Osteocyte (in vitro differentiated cells): ENCODE measurements at regions not wholly inside any gene's neighbourhood (a gene's known extent, or its start where the extent isn't known, plus 50 kb on each side); places are given as distances from the start of the nearest gene placed in this dataset.

Experiments used
- DNase-seq: peaks from one replicate; pipeline ENCODE4 v3.0.0; 2021; ENCODE audit warnings: mixed read lengths; ENCODE audit not compliant: unreplicated experiment; ENCODE audit errors: extremely low spot score
- H3K27ac Mint-ChIP-seq: one replicate; pipeline ENCODE4 v1.8.0; 2021; ENCODE audit warnings: mild to moderate bottlenecking, mixed read lengths; ENCODE audit not compliant: unreplicated experiment
- H3K27me3 Mint-ChIP-seq: one replicate; pipeline ENCODE4 v1.8.0; 2021; ENCODE audit warnings: mixed read lengths; ENCODE audit not compliant: unreplicated experiment
- H3K36me3 Mint-ChIP-seq: one replicate; pipeline ENCODE4 v1.8.0; 2021; ENCODE audit warnings: mixed read lengths; ENCODE audit not compliant: unreplicated experiment
- H3K4me1 Mint-ChIP-seq: one replicate; pipeline ENCODE4 v1.8.0; 2021; ENCODE audit warnings: mixed read lengths; ENCODE audit not compliant: unreplicated experiment
- H3K4me3 Mint-ChIP-seq: one replicate; pipeline ENCODE4 v1.8.0; 2021; ENCODE audit warnings: mild to moderate bottlenecking, moderate library complexity, mixed read lengths; ENCODE audit not compliant: unreplicated experiment
- H3K9me3 Mint-ChIP-seq: one replicate; pipeline ENCODE4 v1.8.0; 2021; ENCODE audit warnings: mixed read lengths; ENCODE audit not compliant: unreplicated experiment
- CTCF ChIP-seq: fragments of 200-600 bp; sonication (generic); IDR thresholded peaks from 2 replicates; pipeline ENCODE4 v1.5.0; 2021; ENCODE audit warnings: antibody characterized with exemption, mild to moderate bottlenecking, moderate library complexity

GRCh38 chr11:92838759-92839310, 130.6 kb upstream of the MTNR1B start:
- peaks cover 25% of the 10 kb centered on the region for H3K4me1 Mint-ChIP-seq
- H3K4me3 Mint-ChIP-seq, result peak overlapping the region; percentile 7
- no peak for DNase-seq
- H3K27me3 Mint-ChIP-seq, result no peaks in the 10 kb centered on the region
- peak overlapping the region; percentile 5 for H3K27ac Mint-ChIP-seq
- H3K9me3 Mint-ChIP-seq, result no peaks in the 10 kb centered on the region
- TF ChIP-seq CTCF, result no peak
- no peaks in the 10 kb centered on the region for H3K36me3 Mint-ChIP-seq

GRCh38 chr11:92839450-92839849, 130.0 kb upstream of the MTNR1B start:
- Mint-ChIP-seq H3K36me3 (no peaks in the 10 kb centered on the region), H3K9me3 (no peaks in the 10 kb centered on the region), H3K27me3 (no peaks in the 10 kb centered on the region), H3K27ac (no peak overlapping the region), H3K4me1 (peaks cover 21% of the 10 kb centered on the region), H3K4me3 (no peak overlapping the region)
- no peak for DNase-seq
- no peak for TF ChIP-seq CTCF

GRCh38 chr11:92841719-92842118, 127.7 kb upstream of the MTNR1B start:
- Mint-ChIP-seq H3K9me3 (no peaks in the 10 kb centered on the region), H3K4me1 (peaks cover 23% of the 10 kb centered on the region), H3K27ac (no peak overlapping the region), H3K36me3 (no peaks in the 10 kb centered on the region), H3K27me3 (no peaks in the 10 kb centered on the region), H3K4me3 (no peak overlapping the region)
- no peak for DNase-seq
- no peak for TF ChIP-seq CTCF

- no peak overlapping the region for H3K4me3 Mint-ChIP-seq
- H3K9me3 Mint-ChIP-seq, result no peaks in the 10 kb centered on the region
- no peak for TF ChIP-seq CTCF
- H3K4me1 Mint-ChIP-seq, result peaks cover 20% of the 10 kb centered on the region
- H3K36me3 Mint-ChIP-seq, result no peaks in the 10 kb centered on the region
- no peak overlapping the region for H3K27ac Mint-ChIP-seq
- no peaks in the 10 kb centered on the region for H3K27me3 Mint-ChIP-seq
- no peak for DNase-seq
Measured at GRCh38 chr11:92843455-92843854, 126.0 kb upstream of the MTNR1B start.

DNA sequence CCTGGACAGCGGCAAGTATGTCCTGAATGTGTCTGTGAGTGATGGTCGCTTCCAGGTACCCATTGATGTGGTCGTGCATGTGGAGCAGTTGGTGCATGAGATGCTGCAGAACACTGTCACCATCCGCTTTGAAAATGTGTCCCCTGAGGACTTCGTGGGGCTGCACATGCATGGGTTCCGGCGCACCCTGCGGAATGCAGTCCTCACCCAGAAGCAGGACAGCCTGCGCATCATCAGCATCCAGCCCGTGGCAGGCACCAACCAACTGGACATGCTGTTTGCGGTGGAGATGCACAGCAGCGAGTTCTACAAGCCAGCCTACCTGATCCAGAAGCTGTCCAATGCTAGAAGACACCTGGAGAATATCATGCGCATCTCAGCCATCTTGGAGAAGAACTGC, 125.3 kb upstream of the MTNR1B start:
- Mint-ChIP-seq H3K36me3 (no peaks in the 10 kb centered on the region), H3K4me3 (no peak overlapping the region), H3K27ac (no peak overlapping the region), H3K4me1 (peaks cover 12% of the 10 kb centered on the region), H3K27me3 (no peaks in the 10 kb centered on the region), H3K9me3 (no peaks in the 10 kb centered on the region)
- no peak for TF ChIP-seq CTCF
- DNase-seq, result no peak
